IPS-15b (cell line): ENCODE measurements at regions not wholly inside any gene's neighbourhood (a gene's known extent, or its start where the extent isn't known, plus 50 kb on each side); places are given as distances from the start of the nearest gene placed in this dataset.
"Not testable (repeated sequence)": the region's sequence is repeated elsewhere in the genome, so short reads cannot be mapped to it uniquely, and the experiment has no call there.

Experiments
- H3K27me3 ChIP-seq: one replicate; pipeline ENCODE4 v1.6.1; 2013; ENCODE audit warnings: low read length; ENCODE audit not compliant: control insufficient read depth, insufficient read depth
- H3K36me3 ChIP-seq: one replicate; pipeline ENCODE4 v1.6.1; 2013; ENCODE audit warnings: low read length; ENCODE audit not compliant: control insufficient read depth, insufficient read depth
- H3K4me1 ChIP-seq: one replicate; pipeline ENCODE4 v1.6.1; 2013; ENCODE audit warnings: mild to moderate bottlenecking, low read length; ENCODE audit not compliant: control insufficient read depth, insufficient read depth
- H3K4me3 ChIP-seq: one replicate; pipeline ENCODE4 v1.5.1; 2013; ENCODE audit warnings: low read depth, low read length
- H3K9ac ChIP-seq: one replicate; pipeline ENCODE4 v1.6.1; 2013; ENCODE audit warnings: low read depth, mild to moderate bottlenecking, low read length
- H3K9me3 ChIP-seq: one replicate; pipeline ENCODE4 v1.6.1; 2013; ENCODE audit warnings: mild to moderate bottlenecking, low read length; ENCODE audit not compliant: control insufficient read depth, insufficient read depth

DNA sequence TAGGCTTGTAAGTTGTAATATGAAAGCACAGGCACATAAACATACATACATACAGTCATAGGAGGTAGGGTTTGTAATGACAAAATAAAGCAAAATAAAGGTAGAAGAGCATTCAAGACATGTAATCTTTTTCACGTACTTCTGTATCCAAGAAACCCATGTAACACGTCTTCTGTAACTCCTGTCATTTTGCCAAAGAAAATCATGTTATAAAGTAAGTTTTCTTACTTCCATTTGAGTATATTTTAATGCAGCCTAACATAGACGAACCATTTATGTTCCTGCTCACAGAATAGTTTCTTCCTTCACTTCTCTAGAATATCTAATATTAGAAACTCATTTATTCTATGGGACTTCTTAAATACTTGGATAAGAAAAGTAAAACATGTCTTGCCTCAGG, 1884.0 kb upstream of the CELF4 start:
- no peaks in the 10 kb centered on the region for H3K27me3 ChIP-seq
- no peaks in the 10 kb centered on the region for H3K4me1 ChIP-seq
- no peak overlapping the region for H3K9ac ChIP-seq
- no peaks in the 10 kb centered on the region for H3K9me3 ChIP-seq
- no peak overlapping the region for H3K4me3 ChIP-seq
- H3K36me3 ChIP-seq, result no peaks in the 10 kb centered on the region

DNA sequence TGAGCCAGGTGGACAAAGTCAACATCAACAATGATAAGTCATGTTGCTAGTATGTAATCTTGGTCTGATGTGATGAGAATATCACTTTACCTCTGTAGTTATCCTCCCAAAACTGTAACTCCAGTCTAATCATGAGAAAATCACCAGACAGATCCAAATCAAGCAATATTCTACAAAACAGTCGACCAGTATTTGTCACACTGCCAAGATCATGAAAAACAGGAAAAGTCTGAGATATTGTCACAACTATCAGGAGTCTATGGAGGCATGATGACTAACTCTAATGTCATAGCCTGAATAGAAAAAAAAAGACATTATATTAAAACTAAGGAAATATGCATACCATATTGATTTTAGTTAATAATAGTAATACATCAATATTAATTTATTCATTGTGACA, 1883.3 kb upstream of the CELF4 start:
- H3K9ac ChIP-seq, result no peak overlapping the region
- no peaks in the 10 kb centered on the region for H3K4me1 ChIP-seq
- H3K4me3 ChIP-seq, result no peak overlapping the region

DNA sequence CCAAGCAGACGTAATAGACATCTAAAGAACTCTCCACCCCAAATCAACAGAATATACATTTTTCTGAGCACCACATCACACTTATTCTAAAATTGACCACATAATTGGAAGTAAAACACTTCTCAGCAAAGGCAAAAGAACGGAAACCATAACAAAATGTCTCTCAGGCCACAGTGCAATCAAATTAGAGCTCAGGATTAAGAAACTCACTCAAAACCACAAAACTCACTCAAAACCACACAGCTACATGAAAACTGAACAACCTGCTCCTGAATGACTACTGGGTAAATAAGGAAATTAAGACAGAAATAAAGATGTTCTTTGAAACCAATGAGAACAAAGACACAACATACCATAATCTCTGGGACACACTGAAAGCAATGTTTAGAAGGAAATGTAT, 1879.4 kb upstream of the CELF4 start:
- H3K9me3 ChIP-seq, H3K4me3 ChIP-seq, H3K4me1 ChIP-seq, H3K36me3 ChIP-seq, H3K27me3 ChIP-seq, H3K9ac ChIP-seq: not testable (repeated sequence)

More for the DNA sequence above, 1883.3 kb upstream of the CELF4 start:
- Histone ChIP-seq H3K36me3 (no peaks in the 10 kb centered on the region), H3K27me3 (no peaks in the 10 kb centered on the region), H3K9me3 (no peaks in the 10 kb centered on the region)

DNA sequence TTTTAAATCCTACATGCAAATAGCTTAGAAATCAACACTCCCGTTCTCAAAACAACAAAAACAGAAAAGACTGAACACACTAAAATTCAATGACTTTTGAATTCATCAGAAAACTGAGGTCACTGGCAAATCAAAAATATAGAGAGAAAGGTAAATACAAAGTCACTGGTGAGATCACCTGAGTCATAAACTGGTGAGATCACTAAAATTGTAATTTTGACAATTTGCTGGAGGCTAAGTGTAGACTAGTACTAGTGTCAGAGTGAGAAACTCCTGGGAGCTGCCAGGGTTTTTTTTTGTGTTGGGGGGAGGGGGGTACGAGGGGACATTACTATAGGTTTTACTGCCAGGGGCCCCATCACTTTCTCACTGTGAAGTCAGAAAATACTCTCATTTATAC, 1876.0 kb upstream of the CELF4 start:
- Histone ChIP-seq H3K36me3 (no peaks in the 10 kb centered on the region), H3K9ac (no peak overlapping the region), H3K4me1 (no peaks in the 10 kb centered on the region), H3K27me3 (no peaks in the 10 kb centered on the region), H3K4me3 (no peak overlapping the region), H3K9me3 (no peaks in the 10 kb centered on the region)

DNA sequence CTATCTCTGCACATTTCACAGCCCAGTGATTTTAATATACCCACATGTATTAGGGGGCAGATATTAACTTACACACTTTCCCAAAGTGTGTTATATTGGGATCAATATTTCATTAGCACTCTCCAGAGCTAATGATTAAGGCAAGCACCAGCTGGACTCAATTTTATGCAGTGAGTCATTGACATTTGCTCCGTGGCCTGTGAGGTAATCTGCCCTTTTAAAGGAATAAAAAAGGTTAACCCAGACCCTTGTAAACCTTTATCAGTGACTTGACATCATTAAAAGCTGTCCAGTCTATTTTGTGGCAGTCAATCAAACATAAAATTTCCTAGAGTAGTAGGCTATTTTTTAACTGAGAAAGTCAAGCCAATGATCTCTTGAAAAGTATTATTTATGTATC, 1870.4 kb upstream of the CELF4 start:
- H3K4me3 ChIP-seq, result no peak overlapping the region
- H3K9me3 ChIP-seq, result no peaks in the 10 kb centered on the region
- H3K36me3 ChIP-seq, result no peaks in the 10 kb centered on the region
- H3K9ac ChIP-seq, result no peak overlapping the region
- no peaks in the 10 kb centered on the region for H3K4me1 ChIP-seq
- no peaks in the 10 kb centered on the region for H3K27me3 ChIP-seq

DNA sequence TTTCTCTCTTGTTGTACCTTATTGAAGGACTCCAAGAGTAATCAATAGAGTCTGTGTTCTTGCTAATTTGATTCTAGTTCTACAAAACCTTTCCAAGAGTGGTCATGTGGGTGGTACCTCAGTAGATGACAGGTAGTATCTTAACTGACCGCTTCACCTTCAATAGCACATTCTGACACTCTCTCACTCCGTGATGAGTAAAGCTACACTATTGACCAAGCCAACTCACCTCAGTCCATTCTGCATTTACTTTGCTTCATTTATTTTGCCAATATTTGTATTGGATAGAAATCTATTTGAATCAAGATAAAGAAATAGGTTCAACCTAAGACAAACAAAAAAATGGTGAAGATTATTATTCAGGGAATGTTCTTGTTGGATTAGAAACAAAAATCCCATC, 1869.6 kb upstream of the CELF4 start:
- H3K27me3 ChIP-seq, result no peaks in the 10 kb centered on the region
- no peak overlapping the region for H3K4me3 ChIP-seq
- no peaks in the 10 kb centered on the region for H3K36me3 ChIP-seq
- no peaks in the 10 kb centered on the region for H3K9me3 ChIP-seq
- no peak overlapping the region for H3K9ac ChIP-seq
- H3K4me1 ChIP-seq, result no peaks in the 10 kb centered on the region

DNA sequence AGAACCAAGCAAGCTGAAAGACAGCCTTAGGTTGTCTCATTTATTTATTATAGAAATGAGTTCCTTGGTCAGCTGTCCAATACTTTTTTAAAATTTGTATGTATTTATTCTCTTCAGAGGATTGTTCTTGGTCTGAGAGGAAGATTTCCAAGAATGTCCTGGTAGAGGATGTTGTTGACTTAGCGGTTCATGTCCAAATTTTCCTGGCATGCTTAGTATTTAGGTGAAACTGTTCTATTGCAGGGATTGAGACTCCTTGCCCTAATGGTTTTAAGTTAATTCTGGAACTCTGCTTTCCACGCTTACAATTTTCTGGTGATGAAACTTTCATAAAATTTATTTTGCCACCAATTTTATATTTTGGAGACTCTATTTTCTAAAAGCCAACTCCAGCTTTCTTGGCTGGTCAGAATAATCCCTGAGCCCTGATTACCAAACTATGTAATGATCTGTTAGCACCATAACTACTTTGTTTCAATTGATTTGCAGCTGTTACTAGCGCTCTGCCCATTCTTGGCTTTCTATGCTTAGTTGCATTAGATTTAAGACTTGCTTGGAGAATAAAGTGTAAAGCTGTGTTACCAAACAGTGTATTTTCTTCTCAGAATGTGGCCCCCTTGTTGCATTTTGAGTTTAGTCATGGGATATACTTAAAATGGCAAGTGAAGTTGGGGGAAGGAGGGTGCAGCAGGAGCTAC, 1868.8 kb upstream of the CELF4 start:
- H3K4me3 ChIP-seq, result no peak overlapping the region
- no peak overlapping the region for H3K9ac ChIP-seq
- no peaks in the 10 kb centered on the region for H3K36me3 ChIP-seq
- H3K27me3 ChIP-seq, result no peaks in the 10 kb centered on the region
- H3K9me3 ChIP-seq, result no peaks in the 10 kb centered on the region
- no peaks in the 10 kb centered on the region for H3K4me1 ChIP-seq

DNA sequence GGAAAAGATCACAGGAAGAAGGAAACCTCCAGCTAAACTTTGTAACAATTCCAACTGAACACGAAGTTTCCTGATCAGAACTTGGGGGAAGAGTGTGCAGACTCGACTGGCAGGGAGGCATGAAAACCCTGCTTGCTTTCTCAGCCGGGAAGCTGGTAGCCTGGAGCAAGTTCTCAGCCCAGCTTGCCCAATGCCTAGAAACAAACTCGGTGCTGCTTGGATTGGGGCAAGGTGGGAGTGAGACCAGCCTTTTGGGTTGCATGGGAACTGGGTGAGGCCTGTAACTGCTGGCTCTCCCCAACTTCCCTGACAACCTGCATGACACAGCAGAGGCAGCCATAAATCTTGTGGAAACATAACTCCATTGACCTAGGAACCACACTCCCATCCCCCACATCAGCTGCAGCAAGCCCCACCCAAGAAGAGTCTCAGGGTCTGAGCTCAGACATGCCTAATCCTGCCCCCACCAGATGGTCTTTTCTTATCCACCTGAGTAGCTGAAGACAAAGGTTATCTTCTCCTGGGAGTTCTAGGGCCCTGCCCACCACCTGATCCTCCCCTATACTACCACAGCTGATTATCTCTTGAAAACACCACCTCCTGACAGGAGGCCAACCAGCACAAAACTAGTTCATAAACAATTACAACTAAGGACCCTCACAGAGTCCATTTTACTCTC, 1859.7 kb upstream of the CELF4 start:
- Histone ChIP-seq H3K4me1 (no peaks in the 10 kb centered on the region), H3K27me3 (no peaks in the 10 kb centered on the region), H3K9me3 (no peaks in the 10 kb centered on the region), H3K36me3 (no peaks in the 10 kb centered on the region), H3K9ac (no peak overlapping the region), H3K4me3 (no peak overlapping the region)

DNA sequence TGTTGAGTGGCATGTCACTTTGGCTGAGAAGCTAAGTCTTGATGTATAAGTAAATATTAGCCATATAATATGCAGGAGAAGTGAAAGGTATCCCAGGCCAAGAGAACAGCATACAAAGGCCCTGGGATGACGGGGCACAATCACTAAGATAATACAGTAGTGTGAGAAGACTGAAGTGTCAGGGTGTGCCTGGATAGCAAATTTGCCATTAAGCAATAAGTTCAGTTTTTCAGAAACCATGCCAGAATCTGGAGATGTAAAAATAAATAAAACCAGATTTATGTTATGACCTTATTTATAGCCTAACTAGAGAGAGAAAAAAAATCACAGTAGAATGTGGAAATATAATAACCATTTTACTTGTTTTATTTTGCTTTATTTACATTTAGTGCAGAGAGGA, 1858.7 kb upstream of the CELF4 start:
- Histone ChIP-seq H3K9me3 (no peaks in the 10 kb centered on the region), H3K36me3 (no peaks in the 10 kb centered on the region), H3K4me1 (no peaks in the 10 kb centered on the region), H3K27me3 (no peaks in the 10 kb centered on the region), H3K9ac (no peak overlapping the region), H3K4me3 (no peak overlapping the region)

DNA sequence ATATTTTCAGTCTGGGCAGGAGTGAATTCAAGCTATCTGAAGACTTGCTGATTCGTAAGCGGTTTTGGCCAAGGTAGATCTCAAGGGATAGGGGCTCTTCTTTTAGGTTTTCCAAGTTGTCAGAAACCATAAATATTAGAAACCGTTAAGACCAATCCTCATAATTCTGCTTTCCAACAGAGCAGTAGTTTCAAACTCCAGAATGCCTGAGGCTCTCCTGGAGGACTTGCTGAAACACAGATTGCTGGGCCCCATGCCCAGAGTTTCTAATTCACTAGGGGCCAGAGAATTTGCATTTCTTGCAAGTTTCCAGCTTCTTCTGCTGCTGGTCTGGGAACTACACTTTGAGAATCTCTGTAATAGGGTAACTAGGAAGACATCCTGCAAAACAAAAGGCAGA, 1855.7 kb upstream of the CELF4 start:
- Histone ChIP-seq H3K4me3 (no peak overlapping the region), H3K27me3 (no peaks in the 10 kb centered on the region), H3K4me1 (no peaks in the 10 kb centered on the region), H3K9me3 (no peaks in the 10 kb centered on the region), H3K36me3 (no peaks in the 10 kb centered on the region), H3K9ac (no peak overlapping the region)

DNA sequence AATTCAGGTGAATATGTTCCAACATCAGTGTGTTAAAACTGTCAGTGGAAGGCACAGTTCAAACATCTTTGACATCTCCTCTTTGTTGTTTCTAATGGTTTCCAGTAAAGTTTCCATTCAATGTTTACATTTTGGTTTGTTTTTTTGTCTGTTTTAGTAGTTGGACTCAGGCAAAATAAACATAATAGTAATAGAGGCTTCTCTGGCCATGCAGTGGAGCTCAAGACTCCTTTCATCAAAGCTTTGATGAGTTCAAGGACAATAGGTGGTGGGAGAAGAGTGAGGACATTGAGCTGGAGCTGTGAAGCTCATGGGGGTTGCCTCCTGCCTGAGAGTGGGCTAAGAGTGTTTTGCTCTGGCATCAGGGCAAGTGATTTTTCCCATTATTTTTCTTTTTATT, 1853.7 kb upstream of the CELF4 start:
- H3K9me3 ChIP-seq, result no peaks in the 10 kb centered on the region
- H3K36me3 ChIP-seq, result no peaks in the 10 kb centered on the region
- H3K4me1 ChIP-seq, result no peaks in the 10 kb centered on the region
- H3K4me3 ChIP-seq, result no peak overlapping the region
- H3K9ac ChIP-seq, result no peak overlapping the region
- H3K27me3 ChIP-seq, result no peaks in the 10 kb centered on the region

DNA sequence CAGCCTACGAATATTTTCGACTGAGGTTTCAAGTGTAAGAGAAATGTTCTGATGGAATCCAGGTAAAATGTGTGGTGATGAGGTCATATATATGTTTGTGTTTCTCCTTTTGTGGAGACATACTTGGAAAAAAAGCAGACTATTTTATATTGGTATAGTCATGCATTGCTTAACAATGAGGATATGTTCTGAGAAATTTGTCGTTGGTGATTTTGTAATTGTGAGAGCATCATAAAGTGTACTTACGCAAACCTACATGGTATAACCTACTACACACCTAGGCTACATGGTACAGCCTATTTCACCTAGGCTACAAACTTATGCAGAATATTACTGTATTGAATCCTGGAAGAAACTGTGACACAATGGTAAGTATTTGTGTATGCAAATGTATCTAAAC, 1849.9 kb upstream of the CELF4 start:
- Histone ChIP-seq H3K36me3 (no peaks in the 10 kb centered on the region), H3K9me3 (no peaks in the 10 kb centered on the region), H3K4me1 (no peaks in the 10 kb centered on the region), H3K4me3 (no peak overlapping the region), H3K27me3 (no peaks in the 10 kb centered on the region), H3K9ac (no peak overlapping the region)
